Epidermal melanocyte (primary cell): ENCODE measurements at regions not wholly inside any gene's neighbourhood (a gene's known extent, or its start where the extent isn't known, plus 50 kb on each side); places are given as distances from the start of the nearest gene placed in this dataset.

ENCODE experiments used
- DNase-seq: peaks from one replicate; pipeline ENCODE4 v3.0.0; 2011; ENCODE audit warnings: low spot score; ENCODE audit not compliant: insufficient read length

- no peak for DNase-seq
Observed at GRCh38 chr3:86733257-86733656, 257.7 kb downstream of the VGLL3 start.

- DNase-seq, result no peak
Observed at GRCh38 chr3:86731501-86731901, 259.4 kb downstream of the VGLL3 start.

GRCh38 chr3:86723433-86723832, 267.5 kb downstream of the VGLL3 start:
- DNase-seq, result no peak

GRCh38 chr3:86711634-86712033, 279.3 kb downstream of the VGLL3 start:
- DNase-seq, result no peak

- no peak for DNase-seq
Observed at GRCh38 chr3:86708893-86709292, 282.1 kb downstream of the VGLL3 start.

- DNase-seq, result no peak
Observed at GRCh38 chr3:86702381-86702958, 288.5 kb downstream of the VGLL3 start.

GRCh38 chr3:86695752-86696151, 295.2 kb downstream of the VGLL3 start:
- no peak for DNase-seq

GRCh38 chr3:86673991-86674390, 317.0 kb downstream of the VGLL3 start:
- DNase-seq, result no peak

GRCh38 chr3:86661817-86662216, 329.1 kb downstream of the VGLL3 start:
- no peak for DNase-seq

GRCh38 chr3:86658876-86659275, 332.1 kb downstream of the VGLL3 start:
- no peak for DNase-seq

- DNase-seq, result no peak
Observed at GRCh38 chr3:86654806-86655460, 336.0 kb downstream of the VGLL3 start.

- no peak for DNase-seq
Observed at GRCh38 chr3:86653661-86654205, 337.2 kb downstream of the VGLL3 start.

GRCh38 chr3:86648087-86648486, 342.9 kb downstream of the VGLL3 start:
- DNase-seq, result no peak

GRCh38 chr3:86645756-86646155, 345.2 kb downstream of the VGLL3 start:
- DNase-seq, result no peak

GRCh38 chr3:86634361-86634760, 356.6 kb downstream of the VGLL3 start:
- DNase-seq, result no peak

GRCh38 chr3:86629511-86629910, 361.4 kb downstream of the VGLL3 start:
- DNase-seq, result no peak

- DNase-seq, result no peak
Observed at GRCh38 chr3:86624192-86624591, 366.8 kb downstream of the VGLL3 start.

- no peak for DNase-seq
Observed at GRCh38 chr3:86618706-86619105, 372.2 kb downstream of the VGLL3 start.

GRCh38 chr3:86605166-86605565, 385.8 kb downstream of the VGLL3 start:
- no peak for DNase-seq

GRCh38 chr3:86595696-86596095, 395.3 kb downstream of the VGLL3 start:
- DNase-seq, result no peak

- DNase-seq, result no peak
Observed at GRCh38 chr3:86594838-86595237, 396.1 kb downstream of the VGLL3 start.

GRCh38 chr3:86578071-86578470, 412.9 kb downstream of the VGLL3 start:
- DNase-seq, result no peak

GRCh38 chr3:86563400-86563970, 427.5 kb downstream of the VGLL3 start:
- peak; percentile 27 for DNase-seq
